ENCODE measurements at regions not wholly inside any gene's neighbourhood (a gene's known extent, or its start where the extent isn't known, plus 50 kb on each side); places are given as distances from the start of the nearest gene placed in this dataset.
"Not testable (repeated sequence)": the region's sequence is repeated elsewhere in the genome, so short reads cannot be mapped to it uniquely, and the experiment has no call there.

- DNase-seq, result no peak
Measured at GRCh38 chr5:100697970-100698369, 162.8 kb downstream of the FAM174A start.

GRCh38 chr5:100706776-100707175 is 171.6 kb downstream of the FAM174A start:
- no peak for DNase-seq

- DNase-seq, result no peak
Measured at GRCh38 chr5:100708645-100709171, 173.5 kb downstream of the FAM174A start.

GRCh38 chr5:100709771-100710170 is 174.6 kb downstream of the FAM174A start:
- no peak for DNase-seq

DNA sequence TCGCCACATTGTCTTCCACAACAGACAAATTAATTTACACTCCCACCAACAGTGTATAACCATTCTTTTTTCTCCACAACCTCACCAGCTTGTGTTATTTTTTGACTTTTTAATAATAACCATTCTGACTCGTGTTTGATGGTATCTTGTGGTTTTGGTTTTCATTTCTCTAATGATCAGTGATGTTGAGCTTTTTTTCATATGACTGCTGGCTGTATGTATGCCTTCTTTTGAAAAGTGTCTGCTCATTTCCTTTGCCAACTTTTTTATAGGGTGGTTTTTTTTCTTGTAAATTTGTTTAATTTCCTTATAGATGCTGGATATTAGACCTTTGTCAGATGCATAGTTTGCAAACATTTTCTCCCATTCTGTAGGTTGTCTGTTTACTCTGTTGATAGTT is 179.6 kb downstream of the FAM174A start:
- DNase-seq, result not testable (repeated sequence)

DNA sequence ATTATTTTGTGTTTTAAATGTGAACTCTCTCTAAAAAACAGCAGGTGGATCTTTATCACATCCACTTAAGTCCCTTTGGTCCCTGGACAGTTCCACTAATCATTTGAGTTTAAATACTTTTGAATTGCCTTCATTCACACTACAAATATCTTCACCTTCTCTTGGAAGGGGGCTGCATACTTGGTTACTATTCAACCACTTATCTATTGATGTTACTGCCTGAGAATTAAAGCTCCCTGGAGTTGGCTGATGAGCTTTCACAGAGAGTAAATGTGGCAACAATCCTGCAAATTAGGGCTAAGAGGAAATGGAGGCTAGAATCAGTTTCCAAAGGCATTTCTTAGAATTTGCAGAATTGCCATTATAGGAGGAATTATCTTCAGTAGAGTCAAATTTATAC is 180.4 kb downstream of the ST8SIA4 start:
- no peak for DNase-seq

DNA sequence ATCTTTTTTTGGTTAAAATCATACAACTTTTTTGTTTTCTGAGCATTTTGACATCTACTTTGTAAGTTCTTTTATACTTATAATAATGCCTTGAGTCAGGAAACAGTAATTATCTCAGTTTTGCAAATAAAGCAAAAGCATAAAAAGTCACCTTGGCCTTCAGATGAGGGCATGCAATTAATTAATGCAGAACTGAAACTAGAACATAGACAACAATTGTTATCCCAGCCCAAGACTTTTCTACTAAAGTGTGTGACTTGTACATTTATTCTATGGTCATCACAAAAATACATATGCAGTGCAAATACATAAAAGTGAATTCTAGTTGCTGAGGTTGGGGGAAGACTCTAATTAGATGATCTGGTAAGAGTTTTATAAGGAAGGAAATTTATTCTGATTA is 179.9 kb downstream of the ST8SIA4 start:
- no peak for DNase-seq

- DNase-seq, result no peak
Measured at GRCh38 chr5:100726116-100726515, 177.0 kb downstream of the ST8SIA4 start.

DNA sequence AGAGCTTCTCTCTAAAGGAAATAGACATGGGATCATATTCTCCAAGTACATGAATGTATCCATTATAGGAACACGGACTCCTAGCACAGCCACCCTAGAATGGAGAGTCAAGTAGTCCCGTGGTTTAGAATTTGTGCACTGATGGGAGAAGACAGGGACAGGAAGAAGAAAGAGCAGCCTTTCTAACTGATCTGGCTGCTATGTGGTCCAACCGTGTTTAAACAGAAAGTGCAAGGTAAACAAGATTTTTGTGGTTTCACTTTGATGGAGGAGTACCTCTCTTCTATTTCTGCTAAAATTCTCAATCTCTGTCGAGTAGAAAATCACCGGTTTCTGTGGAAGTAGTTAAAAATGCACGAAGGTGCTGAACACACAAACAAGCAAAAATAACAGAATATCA is 171.3 kb downstream of the ST8SIA4 start:
- no peak for DNase-seq

DNA sequence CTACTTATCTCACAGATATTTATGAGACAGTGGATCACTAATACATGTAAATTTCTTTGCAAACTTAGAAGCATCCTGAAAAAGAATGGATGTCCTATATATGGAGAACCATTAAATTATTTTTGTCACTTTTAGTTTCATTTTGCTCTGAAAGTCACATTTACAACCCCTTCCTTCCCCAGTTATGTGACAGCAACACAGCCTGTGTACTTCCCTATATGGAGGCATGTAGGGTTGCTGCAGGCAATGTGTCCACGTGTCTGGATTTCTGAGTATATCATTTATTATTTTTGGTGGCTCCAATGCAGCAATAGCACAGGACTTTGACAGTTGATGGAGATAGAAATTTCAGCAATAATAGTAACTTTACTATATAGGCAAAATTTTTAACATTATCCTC is 156.4 kb downstream of the ST8SIA4 start:
- DNase-seq, result peak; percentile 56

DNA sequence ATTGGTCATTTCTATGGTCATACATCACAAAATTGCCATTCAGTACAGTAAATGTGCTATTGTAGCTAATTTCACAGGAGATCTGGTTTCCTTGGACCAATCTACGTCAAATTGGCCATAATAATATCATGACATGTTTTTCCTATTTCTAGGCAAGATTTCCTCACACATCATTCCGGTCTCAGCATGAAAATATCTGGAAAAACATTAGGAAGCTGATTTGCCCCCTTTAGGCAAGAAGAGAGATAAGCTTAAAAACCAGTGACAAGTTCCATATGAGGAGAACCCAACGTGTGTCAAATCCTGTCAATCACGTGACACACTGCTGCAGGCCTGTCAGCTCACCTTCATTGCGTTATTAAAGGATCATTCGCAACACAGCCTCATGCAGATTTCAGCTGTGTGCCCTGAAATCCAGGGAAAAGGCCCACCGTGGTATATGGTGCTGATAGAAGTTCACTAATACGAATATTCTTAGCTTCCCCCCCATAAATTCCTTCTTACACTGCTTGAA is 153.3 kb downstream of the ST8SIA4 start:
- DNase-seq, result no peak

GRCh38 chr5:100755435-100755834 is 147.6 kb downstream of the ST8SIA4 start:
- no peak for DNase-seq
